Caki2 (cell line): ENCODE measurements at regions not wholly inside any gene's neighbourhood (a gene's known extent, or its start where the extent isn't known, plus 50 kb on each side); places are given as distances from the start of the nearest gene placed in this dataset.

Experiments
- DNase-seq: peaks from one replicate; pipeline ENCODE4 v3.0.0-alpha.2; 2015; ENCODE audit warnings: low read depth
- in situ Hi-C: cut with HindIII; loops from 2 replicates; pipeline ENCODE4 v1.10.0; 2016; ENCODE audit warnings: low sequenced_read_pairs, low pct_unique_long_range_greater_than_20kb, mixed read lengths

DNA sequence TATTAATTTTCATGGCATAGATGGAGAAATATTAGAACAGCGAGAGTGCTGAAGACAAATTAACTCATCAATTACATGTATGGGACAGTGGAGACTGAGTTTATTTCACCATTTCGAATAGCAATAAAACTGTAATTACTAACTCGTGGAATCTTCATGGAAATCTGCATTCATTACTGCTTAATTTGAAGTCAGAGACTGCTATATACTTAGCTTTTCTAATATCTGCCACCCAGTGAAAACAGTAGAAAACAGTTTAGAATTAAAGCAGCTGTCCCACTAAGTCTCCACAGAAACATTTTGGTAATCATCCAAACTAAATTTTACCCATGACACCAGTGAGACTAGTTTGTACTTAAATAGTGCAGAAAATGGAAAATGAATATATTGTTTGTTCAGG lies 56.8 kb downstream of the IZUMO3 start:
- no peak for DNase-seq
- in situ Hi-C loops, result no loop called here

DNA sequence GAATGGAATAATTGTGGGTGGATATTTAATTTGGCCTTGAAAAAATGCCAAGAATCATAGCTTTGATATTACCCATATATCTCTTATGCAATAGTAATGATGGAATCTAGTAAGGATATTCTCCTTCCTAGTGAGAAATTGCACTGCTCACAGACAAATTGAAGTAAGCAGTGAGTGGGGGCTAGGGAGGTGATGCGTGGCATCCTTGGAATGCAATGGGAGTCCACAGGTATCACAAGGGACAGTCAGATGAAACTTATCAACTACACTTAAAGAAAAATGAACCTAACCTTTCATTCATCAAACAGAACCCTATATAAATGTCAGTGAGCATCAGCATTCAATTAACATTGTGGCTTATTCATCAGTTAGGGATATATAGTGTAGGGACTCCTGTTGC lies 57.8 kb downstream of the IZUMO3 start:
- in situ Hi-C loops, result no loop called here
- no peak for DNase-seq

DNA sequence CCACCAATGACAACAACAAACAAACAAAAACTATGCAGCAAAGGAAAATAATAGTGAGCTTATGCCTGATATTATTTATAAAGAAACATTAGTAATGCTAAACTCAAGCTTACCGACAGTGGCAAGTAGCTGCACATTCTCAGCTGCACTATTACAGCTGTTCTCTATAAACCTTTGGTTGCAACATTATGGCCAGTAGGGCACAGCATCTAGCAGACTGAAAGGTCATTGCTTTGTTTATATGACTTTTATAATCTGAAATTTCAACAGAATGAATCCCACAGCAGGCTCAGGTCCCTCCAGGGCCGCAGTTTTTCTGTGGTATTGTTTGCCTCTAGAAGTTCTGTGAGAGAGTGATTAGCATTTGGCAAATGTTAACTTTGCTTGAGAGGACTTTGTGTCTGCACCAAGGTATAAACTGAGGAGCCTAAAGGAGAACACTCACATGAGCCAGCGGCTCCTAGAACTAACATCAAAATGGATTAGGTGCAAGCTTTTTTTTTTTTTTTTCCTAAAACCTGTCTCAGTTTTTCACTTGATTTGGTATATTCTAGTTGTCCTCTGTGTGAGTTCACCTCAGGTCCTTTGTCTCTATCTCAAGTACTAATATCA lies 58.3 kb downstream of the IZUMO3 start:
- in situ Hi-C loops, result no loop called here
- no peak for DNase-seq

DNA sequence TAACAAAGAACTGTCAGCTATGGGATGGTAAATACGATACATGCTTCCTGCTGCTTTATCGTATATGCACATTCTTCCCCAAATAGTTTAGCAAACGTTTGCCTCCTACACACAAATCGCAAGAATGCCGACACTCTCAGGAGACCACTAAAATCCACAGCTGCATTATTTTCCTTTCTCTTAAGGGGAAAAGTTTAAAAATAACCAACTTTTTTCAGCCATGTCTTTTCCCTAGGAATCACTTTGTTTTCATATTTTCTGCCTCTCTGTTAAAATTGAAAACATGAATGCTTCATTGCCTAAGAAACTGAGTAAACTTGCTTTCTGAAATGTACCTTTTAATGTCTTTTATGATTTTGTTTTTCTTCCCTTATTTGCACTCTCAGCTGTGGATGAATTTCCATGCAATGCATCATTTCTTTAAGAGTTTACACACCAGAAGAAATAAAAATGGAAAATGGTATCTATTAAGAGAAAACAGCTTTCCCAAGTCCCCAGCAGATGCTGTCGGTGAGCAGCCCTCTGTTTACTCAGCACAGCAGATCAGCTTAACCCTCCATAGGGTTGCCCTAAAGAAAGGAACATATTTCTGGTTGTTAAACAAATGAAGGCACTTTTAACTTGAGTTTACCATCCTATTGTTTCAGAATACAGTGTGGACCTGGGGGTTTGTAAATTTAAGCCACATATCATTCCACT lies 66.2 kb downstream of the IZUMO3 start:
- no peak for DNase-seq
- in situ Hi-C loops, result no loop called here

DNA sequence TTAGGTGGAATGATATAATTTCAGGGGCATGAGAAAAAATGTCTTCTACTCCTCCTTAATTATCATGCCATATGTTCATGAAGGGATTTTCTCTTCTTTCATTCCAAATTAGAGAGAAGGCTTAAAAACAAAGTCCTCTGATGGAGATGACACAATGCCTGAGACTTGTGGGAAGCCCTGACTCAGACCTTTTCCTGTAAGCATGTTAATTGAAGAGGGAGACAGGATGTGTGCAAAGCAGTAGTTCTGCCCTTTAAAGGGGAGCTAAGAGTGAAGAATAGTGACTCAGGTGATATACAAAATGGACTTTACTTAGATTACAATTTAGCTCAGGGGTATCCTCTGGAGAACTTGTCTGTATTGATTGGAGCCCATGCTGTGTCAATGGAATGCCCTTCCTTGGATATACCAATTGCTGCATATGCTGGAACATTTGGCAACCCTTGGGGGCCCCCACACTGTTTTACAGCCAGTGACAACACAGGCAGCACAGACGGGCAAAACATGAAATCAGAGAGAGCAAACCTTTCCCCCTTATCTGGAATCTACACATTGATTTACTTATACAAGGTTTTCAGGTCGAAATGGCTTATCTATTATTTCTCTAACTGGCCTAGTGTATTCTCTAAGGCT lies 81.3 kb downstream of the IZUMO3 start:
- DNase-seq, result no peak
- in situ Hi-C loops, result no loop called here

DNA sequence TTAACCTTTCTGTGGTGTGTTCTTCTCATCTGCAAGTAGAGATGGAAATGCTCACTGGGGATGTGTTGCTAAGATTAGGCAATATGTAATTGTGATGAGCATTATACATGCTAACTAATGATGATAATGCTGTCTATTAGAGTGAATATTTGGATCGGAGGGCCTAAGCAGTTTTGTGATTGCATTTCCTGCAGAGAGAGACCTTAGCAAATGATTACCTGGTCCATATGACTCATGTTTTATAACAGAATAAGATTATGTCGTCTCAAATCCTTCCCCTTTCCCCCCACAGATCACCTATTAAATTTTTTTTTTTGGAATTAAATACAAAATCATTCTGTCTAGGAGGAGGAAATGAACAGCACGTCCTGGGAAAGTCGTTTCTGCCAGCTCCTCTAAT lies 82.7 kb downstream of the IZUMO3 start:
- DNase-seq, result no peak

DNA sequence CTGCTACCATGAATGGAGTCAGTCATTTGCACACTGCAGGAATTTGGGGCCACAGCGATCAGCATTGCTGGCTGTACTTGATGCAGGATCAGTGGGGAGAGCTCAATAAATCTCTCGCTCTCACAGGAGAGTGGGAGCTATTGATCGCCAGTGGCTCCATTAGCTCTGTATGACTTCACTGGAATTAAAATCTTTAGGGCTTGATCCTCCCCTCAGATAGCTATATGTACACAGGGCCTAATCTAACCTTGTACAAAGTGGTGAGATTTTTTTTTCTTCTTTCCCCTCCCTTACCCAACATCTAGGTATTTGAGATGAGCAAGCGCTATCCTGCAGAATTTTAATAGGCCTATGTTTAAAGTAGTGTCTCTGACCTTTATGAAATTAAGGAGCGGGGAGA lies 84.9 kb downstream of the IZUMO3 start:
- in situ Hi-C loops, result no loop called here

More for the DNA sequence above, 82.7 kb downstream of the IZUMO3 start:
- in situ Hi-C loops, result no loop called here

DNA sequence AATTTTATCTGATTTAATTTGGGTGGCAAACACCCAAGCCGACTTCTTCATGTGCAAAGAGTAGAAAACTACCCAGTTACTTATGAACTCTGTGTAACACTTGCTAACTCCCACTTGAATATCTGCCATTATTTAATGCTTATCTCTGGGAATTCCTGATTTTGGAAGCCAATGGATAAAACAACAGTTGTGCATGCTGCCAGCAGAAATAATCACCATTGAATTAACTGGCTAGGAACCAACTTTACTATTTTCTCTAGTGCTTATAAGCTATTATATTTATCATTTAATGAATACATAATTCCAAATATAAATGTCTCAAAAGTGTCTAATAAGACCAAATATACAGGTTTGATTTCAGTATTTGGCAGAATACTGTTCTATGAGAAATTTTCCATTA lies 85.7 kb downstream of the IZUMO3 start:
- in situ Hi-C loops, result no loop called here

More for the DNA sequence above, 84.9 kb downstream of the IZUMO3 start:
- no peak for DNase-seq

DNA sequence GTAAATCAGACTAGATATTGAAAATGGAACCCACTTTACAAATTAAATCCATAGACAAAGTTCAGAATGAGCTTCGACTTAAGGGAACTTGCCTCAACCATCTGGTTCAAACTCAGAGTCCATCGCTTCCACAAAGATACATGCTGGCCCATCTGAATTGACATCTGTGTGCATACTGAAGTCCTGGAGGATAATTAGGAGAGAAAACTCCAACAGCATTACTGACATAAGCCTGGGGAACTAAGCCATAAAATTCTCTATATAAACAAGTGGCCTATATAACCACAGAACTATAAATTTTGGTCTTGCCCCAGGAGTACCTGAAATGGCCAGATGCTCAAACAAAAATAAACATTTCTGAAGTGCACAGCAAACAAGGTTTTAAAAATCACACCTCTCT lies 94.4 kb downstream of the IZUMO3 start:
- in situ Hi-C loops, result no loop called here

More for the DNA sequence above, 85.7 kb downstream of the IZUMO3 start:
- DNase-seq, result no peak

DNA sequence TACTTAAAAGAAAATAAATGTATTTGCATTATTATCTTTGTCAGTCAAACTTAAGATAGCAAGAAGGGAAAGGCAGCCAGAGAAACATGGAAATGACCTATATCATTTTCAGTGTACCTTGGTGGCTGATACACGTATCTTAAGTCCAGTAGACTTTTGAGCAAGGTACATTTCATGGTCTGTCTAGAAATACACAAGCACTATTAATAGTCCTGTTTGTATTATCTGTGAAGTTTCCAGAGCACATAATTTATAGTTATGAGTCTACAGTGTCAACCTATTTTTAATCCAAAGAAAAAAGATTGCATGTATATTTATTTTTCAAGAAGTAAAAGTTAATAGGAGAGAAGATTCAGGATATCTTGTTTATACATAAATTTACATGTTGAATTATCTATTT lies 95.7 kb downstream of the IZUMO3 start:
- no peak for DNase-seq
- in situ Hi-C loops, result no loop called here

More for the DNA sequence above, 94.4 kb downstream of the IZUMO3 start:
- no peak for DNase-seq

DNA sequence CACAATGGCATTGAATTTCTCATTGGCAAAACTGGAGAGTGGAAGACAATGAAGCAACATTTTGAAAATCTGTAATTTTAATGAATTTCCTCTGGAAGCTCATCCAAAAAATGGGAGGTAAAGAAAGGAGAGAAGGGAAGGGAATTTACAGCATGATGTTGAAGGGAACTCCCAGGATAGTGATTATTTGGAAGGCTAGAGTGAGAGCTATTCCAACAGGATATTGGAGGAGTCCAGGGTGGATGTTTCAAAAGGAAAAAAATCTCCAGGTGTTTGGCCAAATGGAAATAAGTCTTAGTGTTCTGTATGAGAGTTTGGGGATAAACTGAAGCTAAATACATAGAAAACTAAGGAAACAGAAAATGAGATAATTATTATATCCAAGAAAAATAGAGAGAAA lies 106.2 kb downstream of the IZUMO3 start:
- DNase-seq, result no peak
- in situ Hi-C loops, result no loop called here

DNA sequence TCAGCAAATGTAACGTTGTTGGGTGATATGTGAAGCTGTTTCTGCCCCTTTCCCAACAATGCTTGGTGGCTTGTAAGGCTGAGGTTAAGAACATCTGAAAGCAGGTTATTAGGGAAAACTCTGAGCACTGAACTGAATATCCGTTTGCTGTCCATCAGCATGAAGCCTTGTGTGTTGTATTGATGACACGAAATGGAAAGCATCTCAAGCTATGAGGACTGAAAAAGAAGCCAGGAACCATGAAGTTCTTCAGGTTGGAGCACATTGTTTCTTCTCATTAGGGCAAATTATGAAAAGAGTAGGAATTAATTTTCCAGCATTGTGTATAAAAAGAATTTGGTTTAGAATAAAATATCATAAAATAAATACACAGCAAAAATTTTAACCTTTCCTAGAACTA lies 106.8 kb downstream of the IZUMO3 start:
- in situ Hi-C loops, result no loop called here
- DNase-seq, result no peak

DNA sequence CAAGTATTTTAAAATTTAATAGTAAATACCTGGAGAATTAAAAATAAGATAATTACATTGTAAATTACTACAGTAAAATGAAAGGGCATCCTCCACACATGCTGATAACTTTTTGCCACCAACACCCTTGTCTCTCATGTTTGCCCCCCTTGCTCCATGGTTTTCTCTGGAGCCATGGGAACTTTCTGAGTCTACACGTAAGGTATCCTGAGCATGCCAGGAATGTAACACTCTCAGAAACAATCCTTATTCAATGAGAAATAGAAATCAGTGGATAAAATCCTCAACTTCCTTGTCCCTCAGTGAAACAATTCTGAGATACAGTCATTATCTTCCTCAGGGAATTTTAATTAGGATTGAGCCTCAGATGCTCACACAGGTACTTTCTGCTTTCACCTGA lies 108.9 kb downstream of the IZUMO3 start:
- in situ Hi-C loops, result no loop called here
- no peak for DNase-seq

DNA sequence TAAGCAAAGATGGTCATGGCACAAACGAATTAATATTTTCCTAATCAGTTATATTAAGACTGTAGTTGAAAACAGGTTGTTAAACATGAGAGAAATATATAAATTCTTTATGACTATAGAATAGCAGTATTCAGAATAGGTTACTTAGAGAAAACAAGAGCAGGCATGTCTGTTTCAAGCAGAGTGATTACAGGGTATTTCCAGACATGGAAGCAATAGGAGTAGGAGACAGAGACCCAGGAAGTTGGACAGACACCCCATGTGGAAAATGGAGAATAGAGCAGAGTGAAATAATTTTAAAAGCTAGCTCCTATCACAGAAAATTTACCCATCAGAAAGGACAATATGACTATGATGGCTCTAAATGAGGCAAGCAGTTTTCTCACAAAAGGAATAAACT lies 111.5 kb downstream of the IZUMO3 start:
- in situ Hi-C loops, result no loop called here
- DNase-seq, result no peak

DNA sequence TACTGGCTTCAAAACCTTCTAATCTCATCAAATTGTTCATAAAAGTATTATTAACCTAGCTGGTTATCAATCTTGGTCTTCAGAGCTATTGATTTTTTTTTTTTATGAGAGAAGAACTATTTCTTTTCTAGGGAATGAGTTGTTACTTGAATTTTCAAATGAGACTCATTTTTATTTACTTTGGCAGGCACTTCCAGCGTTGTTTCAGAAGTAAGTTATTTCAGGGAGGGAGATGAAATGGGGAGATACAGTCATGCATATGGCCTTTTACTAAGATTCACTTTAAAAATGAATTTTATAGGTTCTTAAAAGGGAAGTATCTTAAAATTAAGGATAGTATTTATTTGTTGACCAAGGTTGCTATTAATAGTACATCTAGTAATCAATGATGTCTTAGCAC lies 129.6 kb downstream of the IZUMO3 start:
- in situ Hi-C loops, result no loop called here
- no peak for DNase-seq

DNA sequence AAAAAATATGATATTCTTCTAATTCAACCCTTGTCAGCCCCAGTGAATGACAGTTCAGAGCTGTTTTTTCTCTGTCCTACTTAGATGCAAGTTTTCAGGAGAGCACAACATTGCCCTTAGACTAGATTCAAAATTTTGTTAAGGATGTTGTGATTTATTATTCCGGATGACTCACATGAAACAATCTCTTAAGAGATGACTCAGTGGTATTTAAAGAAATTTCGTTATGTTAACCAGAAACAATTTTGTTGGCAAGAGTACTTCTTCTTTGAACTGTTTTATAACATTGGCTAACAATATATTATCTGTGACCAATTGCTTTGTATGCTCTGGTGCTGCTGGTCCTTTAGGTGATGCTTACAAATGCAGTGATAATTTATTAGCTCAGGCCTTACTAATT lies 132.0 kb downstream of the IZUMO3 start:
- in situ Hi-C loops, result no loop called here

DNA sequence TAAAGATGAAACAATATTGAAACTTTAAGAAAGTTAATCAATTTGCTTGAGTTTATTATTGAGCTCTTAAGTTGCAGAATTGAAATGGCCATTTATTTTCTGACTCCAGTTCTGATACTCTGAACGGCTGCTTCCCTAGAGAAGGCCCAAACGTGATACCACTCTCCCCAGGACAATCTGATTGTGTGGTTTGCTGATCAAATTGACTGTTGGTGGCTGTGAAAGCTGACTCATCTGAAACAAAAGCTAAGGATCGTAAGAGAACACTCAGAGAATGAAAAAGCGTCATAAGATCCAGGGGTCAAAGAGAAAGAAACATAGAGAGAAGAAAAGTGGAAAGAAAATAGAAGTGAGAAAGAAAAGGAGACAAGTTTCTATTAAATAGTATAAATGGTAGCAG lies 147.2 kb downstream of the IZUMO3 start:
- DNase-seq, result no peak
- in situ Hi-C loops, result no loop called here

More for the DNA sequence above, 132.0 kb downstream of the IZUMO3 start:
- no peak for DNase-seq

DNA sequence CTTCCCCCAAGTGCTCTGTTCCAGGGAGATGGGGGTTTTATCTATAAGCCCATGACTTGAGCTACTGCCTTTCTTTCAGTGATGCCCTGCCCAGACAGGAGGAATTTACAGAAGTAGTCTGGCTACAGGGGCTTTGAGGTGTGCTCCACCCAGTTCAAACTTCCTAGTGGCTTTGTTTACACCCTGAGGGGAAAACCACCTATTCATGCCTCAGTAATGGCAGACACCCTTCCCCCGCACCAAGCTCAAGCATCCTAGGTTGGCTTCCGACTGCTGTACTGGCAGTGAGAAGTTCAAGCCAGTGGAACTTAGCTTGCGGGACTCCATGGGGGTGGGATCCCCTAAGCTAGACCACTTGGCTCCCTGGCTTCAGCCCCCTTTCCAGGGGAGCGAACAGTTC lies 154.6 kb downstream of the IZUMO3 start:
- no peak for DNase-seq
- in situ Hi-C loops, result no loop called here

DNA sequence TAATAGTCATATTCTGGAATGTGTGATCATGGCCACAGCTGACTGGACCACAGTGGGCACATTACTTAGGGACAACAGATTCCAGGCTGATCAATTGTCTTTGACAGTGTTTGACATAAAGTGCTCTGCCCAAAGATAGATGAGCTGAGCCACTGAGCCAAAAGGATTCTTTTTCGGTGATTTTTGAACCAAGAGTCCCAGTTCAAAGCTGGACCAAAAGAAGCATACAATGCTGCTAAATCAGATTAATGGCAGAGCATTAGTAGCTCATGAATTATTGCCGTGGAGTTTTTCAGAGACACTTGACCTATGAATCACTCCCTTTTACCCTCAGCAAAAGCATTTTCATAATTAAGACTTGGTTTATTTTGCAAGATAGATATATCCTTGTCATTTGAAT lies 160.6 kb downstream of the IZUMO3 start:
- in situ Hi-C loops, result no loop called here
- no peak for DNase-seq

DNA sequence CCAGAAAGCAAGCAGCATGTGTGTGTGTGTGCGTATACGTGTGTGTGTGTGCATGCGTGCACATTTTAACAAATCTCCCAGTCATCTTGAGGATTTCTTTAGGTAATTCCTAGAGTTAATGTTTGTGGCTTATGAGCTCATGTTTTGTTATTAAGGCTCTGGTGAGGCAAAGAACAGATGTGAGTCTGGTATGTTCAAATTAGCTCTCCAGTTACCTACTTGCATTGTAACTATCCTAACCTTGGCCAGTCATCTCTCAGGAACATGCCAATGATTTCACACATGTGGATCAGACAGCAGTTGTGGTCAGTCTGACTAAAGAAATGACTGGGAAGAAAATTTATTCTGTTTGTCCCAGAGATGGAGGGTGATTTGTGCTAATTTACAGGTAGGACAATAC lies 163.1 kb downstream of the IZUMO3 start:
- in situ Hi-C loops, result no loop called here

More for the DNA sequence above, 163.1 kb downstream of the IZUMO3 start:
- DNase-seq, result no peak
